H1 (cell line): ENCODE measurements at regions not wholly inside any gene's neighbourhood (a gene's known extent, or its start where the extent isn't known, plus 50 kb on each side); places are given as distances from the start of the nearest gene placed in this dataset.

ENCODE experiments used
- ASH2L ChIP-seq: fragments of 200-600, 300-600 bp; sonication (generic); IDR thresholded peaks from one replicate; pipeline ENCODE4 v1.7.1; 2017; ENCODE audit warnings: low read length
- GTF2F1 ChIP-seq: IDR thresholded peaks from 2 replicates; pipeline ENCODE4 v1.6.1; 2012; ENCODE audit warnings: low read depth, low read length, improper control_type of control experiment, borderline replicate concordance
- SUZ12 ChIP-seq: fragments of 200-600 bp; sonication (generic); IDR thresholded peaks from 2 replicates; pipeline ENCODE4 v1.6.1; 2012; ENCODE audit warnings: mild to moderate bottlenecking, inconsistent platforms, low read length, moderate library complexity, mixed read lengths

- no peak for TF ChIP-seq SUZ12
- no peak for TF ChIP-seq ASH2L
- no peak for TF ChIP-seq GTF2F1
Measured at GRCh38 chr4:151908734-151909497, 148.1 kb upstream of the GATB start (continued).
